ENCODE measurements at regions not wholly inside any gene's neighbourhood (a gene's known extent, or its start where the extent isn't known, plus 50 kb on each side); places are given as distances from the start of the nearest gene placed in this dataset.

DNA sequence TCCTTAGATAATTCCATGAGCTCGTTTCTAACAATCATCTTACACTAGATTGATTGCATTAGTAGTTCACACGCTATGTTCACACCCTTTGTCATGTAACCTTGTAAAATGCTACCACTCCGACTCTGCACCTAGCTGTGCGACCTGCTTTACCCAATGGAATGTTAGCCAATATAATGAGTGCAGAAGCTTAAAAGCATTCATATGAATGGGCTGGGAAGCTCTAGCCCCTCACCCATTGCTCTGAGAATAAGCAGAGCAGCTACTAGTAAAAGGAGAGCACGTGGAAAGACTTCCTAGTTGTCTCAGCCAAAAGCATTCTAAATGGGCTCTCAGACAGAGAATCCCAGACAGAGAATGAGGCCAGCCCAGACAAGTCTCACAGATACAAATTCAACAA is 410.6 kb upstream of the UBE2E2 start:
- POLR2A ChIA-PET (ENCODE audit: low non-redundant PET): no interaction called here
- intact Hi-C loops (cut with micrococcal nuclease; ENCODE audit: unreplicated experiment): no loop called here
- no peaks in the 10 kb centered on the region for H3K27me3 ChIP-seq (replicated peaks; ENCODE audit: insufficient read depth, low read depth, low read length, poor library complexity)
- CTCF ChIA-PET: no interaction called here
- TF ChIP-seq EZH2 (IDR thresholded peaks at IDR 0.05; ENCODE audit: borderline replicate concordance, low read depth, low read length, poor library complexity, severe bottlenecking): no peak
- TF ChIP-seq CTCF (conservative IDR thresholded peaks at IDR 0.05; ENCODE audit: low read depth, low read length): no peak
- BruUV-seq (replicated peaks): no TSS peak
- H3K27ac ChIP-seq (ENCODE audit: low read depth, low read length, poor library complexity, severe bottlenecking): no peak overlapping the region
- no peak overlapping the region for H3K4me3 ChIP-seq (ENCODE audit: low read depth, low read length, poor library complexity, severe bottlenecking)
- no peaks in the 10 kb centered on the region for H3K4me1 ChIP-seq (ENCODE audit: insufficient read depth, low read length, poor library complexity, severe bottlenecking)
- DNase-seq (ENCODE audit: low spot score): no peak
- H3K36me3 ChIP-seq (ENCODE audit: insufficient read depth, low read length, poor library complexity, severe bottlenecking): no peaks in the 10 kb centered on the region
- peaks cover 23% of the 10 kb centered on the region for H3K9me3 ChIP-seq (ENCODE audit: low read depth, low read length, poor library complexity, severe bottlenecking)

DNA sequence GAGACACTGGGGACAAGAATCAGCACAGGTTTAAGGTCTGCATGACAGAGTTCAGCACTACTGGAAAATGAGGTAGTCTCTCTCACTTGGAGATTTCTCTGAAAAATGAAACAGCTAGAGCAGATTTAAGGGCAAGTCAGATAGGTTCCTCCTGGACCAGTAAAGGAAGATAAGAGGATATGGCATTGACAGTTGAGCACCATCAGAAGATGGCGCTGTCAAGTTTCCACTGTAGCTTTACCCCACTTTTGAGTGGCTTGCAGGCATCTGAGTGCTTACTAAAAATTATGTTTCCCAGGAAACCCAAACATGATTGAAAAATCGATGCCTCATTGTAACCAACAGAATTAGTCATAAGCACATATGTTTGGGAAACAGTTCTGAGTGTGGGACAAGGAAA is 407.2 kb upstream of the UBE2E2 start:
- CTCF ChIA-PET: no interaction called here
- no peaks in the 10 kb centered on the region for H3K4me1 ChIP-seq (ENCODE audit: insufficient read depth, low read length, poor library complexity, severe bottlenecking)
- BruUV-seq (replicated peaks): no TSS peak
- no peak overlapping the region for H3K27ac ChIP-seq (ENCODE audit: low read depth, low read length, poor library complexity, severe bottlenecking)
- peaks cover 42% of the 10 kb centered on the region for H3K9me3 ChIP-seq (ENCODE audit: low read depth, low read length, poor library complexity, severe bottlenecking)
- POLR2A ChIA-PET (ENCODE audit: low non-redundant PET): no interaction called here
- no peak for DNase-seq (ENCODE audit: low spot score)
- TF ChIP-seq EZH2 (IDR thresholded peaks at IDR 0.05; ENCODE audit: borderline replicate concordance, low read depth, low read length, poor library complexity, severe bottlenecking): no peak
- TF ChIP-seq CTCF (conservative IDR thresholded peaks at IDR 0.05; ENCODE audit: low read depth, low read length): no peak
- intact Hi-C loops (cut with micrococcal nuclease; ENCODE audit: unreplicated experiment): no loop called here
- H3K4me3 ChIP-seq (ENCODE audit: low read depth, low read length, poor library complexity, severe bottlenecking): no peak overlapping the region
- H3K27me3 ChIP-seq (replicated peaks; ENCODE audit: insufficient read depth, low read depth, low read length, poor library complexity): no peaks in the 10 kb centered on the region
- no peaks in the 10 kb centered on the region for H3K36me3 ChIP-seq (ENCODE audit: insufficient read depth, low read length, poor library complexity, severe bottlenecking)

DNA sequence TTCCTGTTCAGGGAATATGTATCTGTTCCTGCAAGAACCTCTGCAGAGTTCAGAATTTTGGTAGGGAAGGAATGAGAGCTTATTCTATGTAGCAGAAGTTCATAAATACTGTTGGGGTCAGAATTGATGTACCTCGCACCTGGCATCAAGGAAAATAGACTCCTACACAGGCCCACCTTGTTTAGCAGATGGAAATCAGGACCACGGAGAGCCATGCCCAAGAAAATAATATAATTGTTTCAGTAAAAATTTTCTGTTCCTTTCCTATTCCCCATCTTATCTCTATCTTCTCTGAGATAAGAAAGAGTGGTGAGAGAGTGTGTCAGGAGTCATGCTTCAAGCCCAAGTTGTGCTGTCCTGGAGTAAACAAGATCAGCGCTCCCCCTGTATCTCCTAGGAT is 404.7 kb upstream of the UBE2E2 start:
- Histone ChIP-seq H3K36me3 (ENCODE audit: insufficient read depth, low read length, poor library complexity, severe bottlenecking) (no peaks in the 10 kb centered on the region), H3K4me1 (ENCODE audit: insufficient read depth, low read length, poor library complexity, severe bottlenecking) (no peaks in the 10 kb centered on the region), H3K4me3 (ENCODE audit: low read depth, low read length, poor library complexity, severe bottlenecking) (no peak overlapping the region), H3K27me3 (replicated peaks; ENCODE audit: insufficient read depth, low read depth, low read length, poor library complexity) (no peaks in the 10 kb centered on the region), H3K9me3 (ENCODE audit: low read depth, low read length, poor library complexity, severe bottlenecking) (peaks cover 37% of the 10 kb centered on the region), H3K27ac (ENCODE audit: low read depth, low read length, poor library complexity, severe bottlenecking) (no peak overlapping the region)
- intact Hi-C loops (cut with micrococcal nuclease; ENCODE audit: unreplicated experiment): no loop called here
- POLR2A ChIA-PET (ENCODE audit: low non-redundant PET): no interaction called here
- CTCF ChIA-PET: no interaction called here
- no peak for TF ChIP-seq CTCF (conservative IDR thresholded peaks at IDR 0.05; ENCODE audit: low read depth, low read length)
- TF ChIP-seq EZH2 (IDR thresholded peaks at IDR 0.05; ENCODE audit: borderline replicate concordance, low read depth, low read length, poor library complexity, severe bottlenecking): no peak
- no TSS peak for BruUV-seq (replicated peaks)
- no peak for DNase-seq (ENCODE audit: low spot score)
